K562 (cell line): ENCODE measurements at regions not wholly inside any gene's neighbourhood (a gene's known extent, or its start where the extent isn't known, plus 50 kb on each side); places are given as distances from the start of the nearest gene placed in this dataset.

Source experiments
- CBFA2T3 ChIP-seq: fragments of 450-650 bp; IDR thresholded peaks from 2 replicates; pipeline ENCODE4 v1.6.1; 2017
- CC2D1A ChIP-seq: fragments of 450-650 bp; IDR thresholded peaks from 2 replicates; pipeline ENCODE4 v1.6.1; 2017; ENCODE audit warnings: mild to moderate bottlenecking
- HNRNPUL1 ChIP-seq: fragments of 200-400 bp; formaldehyde crosslinking; IDR thresholded peaks from 2 replicates; pipeline ENCODE4 v1.6.1; 2017; ENCODE audit warnings: low read length
- MXI1 ChIP-seq: IDR thresholded peaks from 2 replicates; pipeline ENCODE4 v1.6.1; 2011; ENCODE audit warnings: low read depth, mild to moderate bottlenecking, improper control_type of control experiment, low read length
- TEAD2 ChIP-seq: fragments of 450-650 bp; IDR thresholded peaks from 2 replicates; pipeline ENCODE4 v1.6.1; 2016; ENCODE audit warnings: missing genetic modification characterization, control low read depth, missing compliant biosample characterization

DNA sequence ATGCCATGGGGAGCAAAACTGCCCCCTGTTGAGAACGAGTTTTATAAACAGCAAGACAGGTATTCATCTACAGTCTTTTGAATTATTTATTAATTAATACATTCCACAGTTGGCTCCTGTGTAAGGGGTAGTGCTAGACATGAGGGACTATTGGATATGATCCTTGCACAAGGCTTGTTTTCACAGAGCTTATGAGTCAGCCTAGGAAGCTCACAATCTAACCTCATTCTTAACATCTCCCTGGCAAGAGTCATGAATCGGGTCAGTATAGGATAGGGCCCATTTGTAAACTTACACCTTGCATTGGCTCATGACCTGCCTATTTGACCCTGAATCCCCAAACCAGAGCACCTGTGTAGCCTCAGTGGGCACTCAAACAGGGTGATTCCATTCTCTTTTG, 209.1 kb upstream of the HCCS start:
- no peak for TF ChIP-seq CC2D1A
- TF ChIP-seq TEAD2, result no peak
- no peak for TF ChIP-seq MXI1
- TF ChIP-seq CBFA2T3, result no peak
- TF ChIP-seq HNRNPUL1, result no peak
